ENCODE measurements at regions not wholly inside any gene's neighbourhood (a gene's known extent, or its start where the extent isn't known, plus 50 kb on each side); places are given as distances from the start of the nearest gene placed in this dataset.

DNA sequence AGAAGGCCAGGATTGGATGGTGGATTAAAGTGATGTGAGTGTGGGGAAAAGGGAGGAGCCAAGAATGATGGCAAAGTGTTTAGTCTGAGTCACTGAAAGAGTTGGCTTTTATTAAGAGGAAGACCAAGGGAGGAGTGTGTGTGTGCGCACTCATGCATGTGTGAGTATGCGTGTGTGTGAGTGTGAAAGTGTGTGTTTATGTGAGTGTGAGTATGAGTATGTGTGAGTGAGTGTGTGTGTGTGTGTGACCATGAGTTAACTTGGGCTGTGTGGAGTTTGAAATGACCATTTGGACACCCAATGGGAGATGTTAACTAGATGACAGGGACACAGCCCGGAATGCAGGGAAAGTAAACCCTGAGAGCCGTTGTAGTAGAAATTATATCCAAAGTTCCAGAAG lies 57.6 kb upstream of the EYA2 start:
- intact Hi-C loops (cut with DNase I): loop anchor here in 1 of 10 donors (10.0 kb wide), 1 partner anchor 82 kb away; no protein-coding TSS in a partner anchor
- ATAC-seq: no peak
- no peaks in the 10 kb centered on the region for H3K4me1 ChIP-seq
- H3K4me3 ChIP-seq: no peak overlapping the region
- no peak overlapping the region for H3K27ac ChIP-seq
- H3K27me3 ChIP-seq: peaks cover 0 to 25% (median 0%) of the 10 kb centered on the region in 9 donors
- no peaks in the 10 kb centered on the region for H3K36me3 ChIP-seq
- no peaks in the 10 kb centered on the region for H3K9me3 ChIP-seq
- DNase-seq: no peak
- 84 to 94% (median 88%) methylated on average over 4 of the region's 4 CpGs for WGBS, 4 donors
- no peak for TF ChIP-seq POLR2A (IDR thresholded peaks at IDR 0.05)
- TF ChIP-seq, protein P1, sequence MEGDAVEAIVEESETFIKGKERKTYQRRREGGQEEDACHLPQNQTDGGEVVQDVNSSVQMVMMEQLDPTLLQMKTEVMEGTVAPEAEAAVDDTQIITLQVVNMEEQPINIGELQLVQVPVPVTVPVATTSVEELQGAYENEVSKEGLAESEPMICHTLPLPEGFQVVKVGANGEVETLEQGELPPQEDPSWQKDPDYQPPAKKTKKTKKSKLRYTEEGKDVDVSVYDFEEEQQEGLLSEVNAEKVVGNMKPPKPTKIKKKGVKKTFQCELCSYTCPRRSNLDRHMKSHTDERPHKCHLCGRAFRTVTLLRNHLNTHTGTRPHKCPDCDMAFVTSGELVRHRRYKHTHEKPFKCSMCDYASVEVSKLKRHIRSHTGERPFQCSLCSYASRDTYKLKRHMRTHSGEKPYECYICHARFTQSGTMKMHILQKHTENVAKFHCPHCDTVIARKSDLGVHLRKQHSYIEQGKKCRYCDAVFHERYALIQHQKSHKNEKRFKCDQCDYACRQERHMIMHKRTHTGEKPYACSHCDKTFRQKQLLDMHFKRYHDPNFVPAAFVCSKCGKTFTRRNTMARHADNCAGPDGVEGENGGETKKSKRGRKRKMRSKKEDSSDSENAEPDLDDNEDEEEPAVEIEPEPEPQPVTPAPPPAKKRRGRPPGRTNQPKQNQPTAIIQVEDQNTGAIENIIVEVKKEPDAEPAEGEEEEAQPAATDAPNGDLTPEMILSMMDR (IDR thresholded peaks at IDR 0.05): no peak

DNA sequence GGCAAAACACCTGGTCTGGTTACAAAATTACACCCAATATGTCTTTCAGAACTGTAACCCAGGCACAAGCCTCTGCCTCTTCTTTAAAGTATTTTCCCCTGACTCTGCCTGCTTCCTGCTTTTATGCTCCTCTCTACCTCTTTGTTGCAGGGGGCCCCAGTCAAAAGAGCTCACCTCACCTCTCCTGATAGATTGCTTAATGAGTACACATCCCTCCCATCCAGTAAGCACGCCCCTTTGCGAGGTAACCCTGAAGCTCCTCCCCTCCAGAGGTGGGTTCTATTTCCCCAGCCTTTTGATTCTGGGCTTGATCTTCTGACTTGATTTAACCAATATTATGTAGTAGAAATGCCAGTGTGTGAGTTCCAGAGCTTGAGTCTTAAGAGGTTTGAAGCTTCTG lies 56.6 kb upstream of the EYA2 start:
- WGBS, 4 donors: 44 to 58% (median 51%) methylated on average over 2 of the region's 2 CpGs
- H3K9me3 ChIP-seq: no peaks in the 10 kb centered on the region
- H3K4me1 ChIP-seq: no peaks in the 10 kb centered on the region
- DNase-seq: no peak
- H3K27me3 ChIP-seq: peaks cover 0 to 25% (median 0%) of the 10 kb centered on the region in 9 donors
- H3K36me3 ChIP-seq: no peaks in the 10 kb centered on the region
- intact Hi-C loops (cut with DNase I): loop anchor here in 1 of 10 donors (10.0 kb wide), 1 partner anchor 83 kb away; no protein-coding TSS in a partner anchor
- no peak overlapping the region for H3K4me3 ChIP-seq
- no peak for ATAC-seq
- TF ChIP-seq, protein P1 (IDR thresholded peaks at IDR 0.05): no peak
- TF ChIP-seq POLR2A (IDR thresholded peaks at IDR 0.05): no peak
- H3K27ac ChIP-seq: no peak overlapping the region

DNA sequence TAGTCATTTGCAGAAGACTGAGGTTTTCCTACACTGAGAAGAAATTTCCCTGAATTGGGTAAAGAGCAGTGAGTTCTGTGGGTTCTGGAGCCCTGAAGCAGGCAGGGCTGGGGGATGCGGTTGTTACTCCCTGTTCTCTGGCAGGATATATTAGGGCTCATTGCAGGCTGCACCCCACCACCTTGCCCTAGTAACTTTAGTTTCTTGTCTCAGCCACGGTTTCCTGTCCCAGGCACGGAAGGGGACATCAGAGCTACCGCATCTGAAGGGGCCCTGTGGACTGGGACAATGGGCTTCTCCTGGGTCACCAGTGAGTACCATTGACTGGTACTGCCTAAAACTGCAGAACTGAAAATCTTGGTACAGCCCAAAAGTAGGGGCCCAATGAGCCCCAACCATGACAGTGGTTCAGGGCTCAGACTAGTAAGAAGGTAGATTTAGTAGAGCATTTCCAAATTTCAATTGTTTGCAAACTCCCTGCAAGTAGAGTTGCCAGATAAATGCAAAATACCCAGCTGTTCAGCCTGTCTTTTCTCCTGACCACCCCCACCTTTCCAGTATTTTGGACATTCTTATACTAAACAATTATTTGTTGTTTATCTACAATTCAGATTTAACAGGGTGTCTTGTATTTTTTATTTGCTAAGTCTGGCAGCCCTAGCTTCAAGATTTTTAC lies 54.5 kb upstream of the EYA2 start:
- Histone ChIP-seq H3K4me3 (no peak overlapping the region), H3K27ac (no peak overlapping the region), H3K36me3 (no peaks in the 10 kb centered on the region), H3K27me3 (peaks cover 0 to 25% (median 0%) of the 10 kb centered on the region in 9 donors), H3K9me3 (no peaks in the 10 kb centered on the region), H3K4me1 (no peaks in the 10 kb centered on the region)
- TF ChIP-seq, protein P1 (IDR thresholded peaks at IDR 0.05): no peak
- TF ChIP-seq POLR2A (IDR thresholded peaks at IDR 0.05): no peak
- 78 to 90% (median 80%) methylated on average over 4 of the region's 4 CpGs for WGBS, 4 donors
- intact Hi-C loops (cut with DNase I): no loop called here
- DNase-seq: no peak
- ATAC-seq: no peak
